Esophagus muscularis mucosa (tissue), 4 donors: ENCODE measurements at regions not wholly inside any gene's neighbourhood (a gene's known extent, or its start where the extent isn't known, plus 50 kb on each side); places are given as distances from the start of the nearest gene placed in this dataset.

Source experiments
- DNase-seq: peaks from one replicate; pipeline ENCODE4 v3.0.0-alpha.2; 2017; ENCODE audit errors: extremely low spot score
- H3K27ac ChIP-seq, 4 donors: fragments of 200-600 bp; sonication (generic); replicated peaks in 1 of 4; 1 replicate in 3 of 4; 2 replicates in 1 of 4; pipeline ENCODE4 v1.5.1; 2016 to 2019; ENCODE audit warnings: mild to moderate bottlenecking in 1 of 4
- H3K27me3 ChIP-seq, 4 donors: fragments of 200-600 bp; sonication (generic); one replicate each; pipeline versions ENCODE4 v1.5.1 to v1.6.0; 2016 to 2019
- H3K36me3 ChIP-seq, 4 donors: fragments of 200-600 bp; sonication (generic); one replicate each; pipeline ENCODE4 v1.5.1; 2016 to 2019
- H3K4me1 ChIP-seq, 4 donors: fragments of 200-600 bp; sonication (generic); one replicate each; pipeline ENCODE4 v1.5.1; 2016 to 2019
- H3K4me3 ChIP-seq, 4 donors: fragments of 200-600 bp; sonication (generic); 1 replicate in 2 of 4; 2 replicates in 2 of 4; pipeline ENCODE4 v1.5.1; 2016 to 2019; ENCODE audit warnings: mild to moderate bottlenecking in 4 of 4, moderate library complexity in 1 of 4
- H3K9me3 ChIP-seq, 4 donors: fragments of 200-600 bp; sonication (generic); 1 replicate in 3 of 4; 2 replicates in 1 of 4; pipeline ENCODE4 v1.5.1; 2016 to 2019
- CTCF ChIP-seq, 3 experiments: fragments of 200-600 bp in 2 of 3; fragments of 450-650 bp in 1 of 3; sonication (generic) in 2 of 3; IDR thresholded peaks; one replicate each; pipeline ENCODE4 v1.5.1; 2017 to 2019; ENCODE audit warnings: antibody characterized with exemption in 3 of 3, mild to moderate bottlenecking in 2 of 3, moderate library complexity in 1 of 3
- EP300 ChIP-seq: sonication (generic); formaldehyde crosslinking; IDR thresholded peaks from one replicate; pipeline ENCODE4 v1.6.1; 2017; ENCODE audit warnings: antibody characterized with exemption
- POLR2A ChIP-seq: fragments of 450-650 bp; IDR thresholded peaks from one replicate; pipeline ENCODE4 v1.6.1; 2017; ENCODE audit warnings: antibody characterized with exemption, moderate library complexity, mild to moderate bottlenecking, low read depth
- POLR2AphosphoS5 ChIP-seq, 2 donors: sonication (generic); formaldehyde crosslinking; IDR thresholded peaks; one replicate each; pipeline ENCODE4 v1.6.1; 2017; ENCODE audit warnings: antibody characterized with exemption in 2 of 2
- WGBS: methylation state at CpG from one replicate; pipeline ENCODE4 v1.1.5; 2018; 5-methylcytosine and 5-hydroxymethylcytosine counted together
- intact Hi-C: fragments of 100-400 bp; cut with DNase I; formaldehyde crosslinking; loops from one replicate; pipeline ENCODE4 v1.15.1; 2023

DNA sequence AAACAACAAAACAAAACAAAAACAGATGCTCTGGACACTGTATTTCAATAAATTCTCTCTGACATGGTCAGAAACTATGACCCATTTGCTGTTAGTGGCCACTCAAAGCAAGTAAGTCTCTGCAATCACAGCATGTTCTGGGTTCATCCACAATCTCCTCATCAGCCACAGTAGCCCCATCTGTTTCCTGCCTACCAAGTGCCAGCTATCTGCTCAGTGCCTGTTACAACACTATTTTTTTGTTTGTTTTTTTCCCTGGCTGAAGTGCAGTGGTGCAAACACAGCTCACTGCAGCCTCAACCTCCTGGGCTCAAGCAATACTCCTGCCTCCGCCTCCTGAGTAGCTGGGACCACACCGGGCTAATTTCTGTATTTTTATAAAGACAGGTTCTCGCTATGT is 137.9 kb downstream of the SOX9 start:
- Histone ChIP-seq H3K27ac (no peak overlapping the region), H3K9me3 (peaks cover 0 to 6% (median 0%) of the 10 kb centered on the region in 4 donors), H3K27me3 (no peaks in the 10 kb centered on the region), H3K4me1 (no peaks in the 10 kb centered on the region), H3K36me3 (no peaks in the 10 kb centered on the region), H3K4me3 (no peak overlapping the region)
- DNase-seq = no peak
- intact Hi-C loops = no loop called here
- TF ChIP-seq EP300 (no peak), CTCF (IDR thresholded peaks at IDR 0.05) (no peak), POLR2AphosphoS5 (IDR thresholded peaks at IDR 0.05) (no peak)
- 94% methylated on average over 3 of the region's 3 CpGs for WGBS

DNA sequence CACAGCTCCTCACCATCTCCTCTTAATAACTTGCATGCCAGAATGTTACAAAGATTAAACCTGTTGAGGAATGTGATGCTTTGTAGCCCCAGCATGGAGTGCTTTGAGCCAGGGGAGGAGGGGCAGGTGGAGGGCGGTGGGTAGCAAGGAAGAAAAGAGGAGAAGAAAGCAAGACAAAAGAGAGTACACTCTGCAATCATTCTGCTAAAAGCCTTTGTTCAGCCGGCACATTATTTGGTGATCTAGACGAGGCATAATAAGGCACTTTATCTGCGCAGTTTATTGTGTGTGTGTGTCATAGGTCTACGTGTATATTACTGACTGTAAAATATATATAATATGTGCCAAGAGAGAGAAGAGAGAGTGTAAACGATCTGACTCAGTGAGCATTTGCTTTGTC is 139.1 kb downstream of the SOX9 start:
- intact Hi-C loops = no loop called here
- no peak overlapping the region for H3K27ac ChIP-seq
- DNase-seq = no peak
- H3K4me3 ChIP-seq = no peak overlapping the region
- WGBS = 63% methylated on average over 6 of the region's 6 CpGs
- no peaks in the 10 kb centered on the region for H3K4me1 ChIP-seq
- H3K36me3 ChIP-seq = no peaks in the 10 kb centered on the region
- no peaks in the 10 kb centered on the region for H3K9me3 ChIP-seq
- no peaks in the 10 kb centered on the region for H3K27me3 ChIP-seq
- TF ChIP-seq CTCF (IDR thresholded peaks at IDR 0.05) = no peak
- no peak for TF ChIP-seq EP300
- no peak for TF ChIP-seq POLR2A
- no peak for TF ChIP-seq POLR2AphosphoS5 (IDR thresholded peaks at IDR 0.05)

DNA sequence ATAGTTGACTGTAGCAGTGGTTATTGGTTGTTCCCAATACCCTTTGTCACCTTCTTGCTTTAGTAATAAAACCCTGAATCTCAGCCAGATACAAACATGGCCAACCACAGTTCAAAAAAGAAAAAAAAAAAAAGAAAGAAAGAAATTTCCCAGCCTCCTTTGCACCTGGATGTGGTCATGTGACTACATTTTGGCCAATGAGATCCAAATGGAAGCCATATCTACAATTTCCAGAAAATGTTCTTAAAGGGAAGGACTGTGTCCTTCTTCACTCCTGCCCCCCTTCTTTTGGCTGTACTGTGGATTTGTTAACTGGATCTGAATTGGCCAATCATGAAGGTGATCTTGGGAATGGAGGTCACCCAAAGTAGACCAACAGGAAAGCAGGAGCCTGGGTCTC is 141.9 kb downstream of the SOX9 start:
- no peaks in the 10 kb centered on the region for H3K9me3 ChIP-seq
- H3K4me1 ChIP-seq = no peaks in the 10 kb centered on the region
- H3K27ac ChIP-seq = no peak overlapping the region
- H3K4me3 ChIP-seq = no peak overlapping the region
- TF ChIP-seq POLR2A = no peak
- no peak for TF ChIP-seq CTCF (IDR thresholded peaks at IDR 0.05)
- no peak for TF ChIP-seq EP300
- DNase-seq = no peak
- H3K36me3 ChIP-seq = no peaks in the 10 kb centered on the region
- intact Hi-C loops = no loop called here
- peaks cover 0 to 7% (median 0%) of the 10 kb centered on the region in 4 donors for H3K27me3 ChIP-seq

GRCh38 chr17:72264682-72265405 is 144.0 kb downstream of the SOX9 start:
- 87% methylated on average over 4 of the region's 4 CpGs for WGBS

More at GRCh38 chr17:72264682-72265405, 144.0 kb downstream of the SOX9 start:
- peaks cover 0 to 7% (median 0%) of the 10 kb centered on the region in 4 donors for H3K27me3 ChIP-seq
- intact Hi-C loops = no loop called here
- H3K9me3 ChIP-seq = no peaks in the 10 kb centered on the region
- no peaks in the 10 kb centered on the region for H3K4me1 ChIP-seq
- no peaks in the 10 kb centered on the region for H3K36me3 ChIP-seq
- TF ChIP-seq EP300 (no peak), POLR2AphosphoS5 (IDR thresholded peaks at IDR 0.05) (no peak), CTCF (IDR thresholded peaks at IDR 0.05) (no peak), POLR2A (no peak)
- DNase-seq = no peak
- no peak overlapping the region for H3K27ac ChIP-seq
- no peak overlapping the region for H3K4me3 ChIP-seq
